HG02759 (cell line): ENCODE measurements at regions not wholly inside any gene's neighbourhood (a gene's known extent, or its start where the extent isn't known, plus 50 kb on each side); places are given as distances from the start of the nearest gene placed in this dataset.
"Not testable (repeated sequence)": the region's sequence is repeated elsewhere in the genome, so short reads cannot be mapped to it uniquely, and the experiment has no call there.

ENCODE experiments used
- ATAC-seq: cut with Tn5 transposase; IDR thresholded peaks from one replicate; pipeline ENCODE4 v1.9.1; 2021; ENCODE audit warnings: mild to moderate bottlenecking, moderate library complexity; ENCODE audit not compliant: unreplicated experiment

GRCh38 chrX:128992107-128992971 is 531.0 kb downstream of the SMARCA1 start:
- no peak for ATAC-seq

GRCh38 chrX:128975745-128976144 is 547.5 kb downstream of the SMARCA1 start:
- peak; percentile 53 for ATAC-seq

- ATAC-seq, result no peak
These were observed 550.3 kb downstream of the SMARCA1 start for GRCh38 chrX:128973033-128973432.

- no peak for ATAC-seq
These were observed 562.0 kb downstream of the SMARCA1 start for GRCh38 chrX:128961290-128961689.

- not testable (repeated sequence) for ATAC-seq
These were observed 568.6 kb downstream of the SMARCA1 start for GRCh38 chrX:128954697-128955096.

GRCh38 chrX:128931071-128931470 is 592.2 kb downstream of the SMARCA1 start:
- ATAC-seq, result no peak

- ATAC-seq, result no peak
These were observed 593.8 kb downstream of the SMARCA1 start for GRCh38 chrX:128929271-128930057.

GRCh38 chrX:128928636-128929035 is 594.7 kb downstream of the SMARCA1 start:
- ATAC-seq, result no peak

GRCh38 chrX:128927363-128927762 is 595.9 kb downstream of the SMARCA1 start:
- ATAC-seq, result no peak

- no peak for ATAC-seq
These were observed 616.5 kb downstream of the SMARCA1 start for GRCh38 chrX:128906753-128907152.

- ATAC-seq, result no peak
These were observed 622.3 kb downstream of the SMARCA1 start for GRCh38 chrX:128901018-128901417.

- no peak for ATAC-seq
These were observed 625.7 kb downstream of the SMARCA1 start for GRCh38 chrX:128897621-128898020.

GRCh38 chrX:128891554-128891953 is 631.7 kb downstream of the SMARCA1 start:
- ATAC-seq, result no peak

GRCh38 chrX:128884430-128884829 is 638.9 kb downstream of the SMARCA1 start:
- no peak for ATAC-seq

- ATAC-seq, result no peak
These were observed 639.6 kb downstream of the SMARCA1 start for GRCh38 chrX:128883650-128884049.

- no peak for ATAC-seq
These were observed 652.9 kb downstream of the SMARCA1 start for GRCh38 chrX:128870361-128870760.

- ATAC-seq, result no peak
These were observed 660.7 kb downstream of the SMARCA1 start for GRCh38 chrX:128862557-128862956.

- no peak for ATAC-seq
These were observed 674.9 kb downstream of the SMARCA1 start for GRCh38 chrX:128848374-128848773.

GRCh38 chrX:128846385-128846784 is 676.9 kb downstream of the SMARCA1 start:
- ATAC-seq, result no peak

GRCh38 chrX:128818690-128819089 is 704.6 kb downstream of the SMARCA1 start:
- ATAC-seq, result no peak

- ATAC-seq, result no peak
These were observed 706.4 kb downstream of the SMARCA1 start for GRCh38 chrX:128816919-128817318.

- ATAC-seq, result no peak
These were observed 715.9 kb downstream of the SMARCA1 start for GRCh38 chrX:128807367-128807766.
